ENCODE measurements at regions not wholly inside any gene's neighbourhood (a gene's known extent, or its start where the extent isn't known, plus 50 kb on each side); places are given as distances from the start of the nearest gene placed in this dataset.
"Not testable (repeated sequence)": the region's sequence is repeated elsewhere in the genome, so short reads cannot be mapped to it uniquely, and the experiment has no call there.

GRCh38 chr20:58033026-58033536 is 195.4 kb downstream of the ANKRD60 start:
- no peak for DNase-seq

- DNase-seq = no peak
These were observed 195.9 kb downstream of the ANKRD60 start for GRCh38 chr20:58032599-58032998.

- DNase-seq = not testable (repeated sequence)
These were observed 197.1 kb downstream of the ANKRD60 start for GRCh38 chr20:58031350-58031749.

- DNase-seq = no peak
These were observed 200.3 kb downstream of the ANKRD60 start for GRCh38 chr20:58028123-58028522.

- DNase-seq = no peak
These were observed 202.1 kb downstream of the ANKRD60 start for GRCh38 chr20:58026361-58026760.

- DNase-seq = no peak
These were observed 203.2 kb downstream of the ANKRD60 start for GRCh38 chr20:58025233-58025632.

- DNase-seq = no peak
These were observed 204.2 kb downstream of the ANKRD60 start for GRCh38 chr20:58024241-58024721.

GRCh38 chr20:58023781-58024180 is 204.7 kb downstream of the ANKRD60 start:
- no peak for DNase-seq

GRCh38 chr20:58023346-58023745 is 205.1 kb downstream of the ANKRD60 start:
- DNase-seq = no peak

- no peak for DNase-seq
These were observed 205.7 kb downstream of the ANKRD60 start for GRCh38 chr20:58022711-58023110.

GRCh38 chr20:58021481-58021880 is 207.0 kb downstream of the ANKRD60 start:
- DNase-seq = no peak

GRCh38 chr20:58020656-58021454 is 207.6 kb downstream of the ANKRD60 start:
- DNase-seq = no peak

- no peak for DNase-seq
These were observed 208.4 kb downstream of the ANKRD60 start for GRCh38 chr20:58019850-58020625.

GRCh38 chr20:58019027-58019849 is 209.2 kb downstream of the ANKRD60 start:
- DNase-seq = no peak

GRCh38 chr20:58018590-58018989 is 209.9 kb downstream of the ANKRD60 start:
- no peak for DNase-seq

- DNase-seq = no peak
These were observed 210.4 kb downstream of the ANKRD60 start for GRCh38 chr20:58017970-58018530.

- DNase-seq = no peak
These were observed 211.1 kb downstream of the ANKRD60 start for GRCh38 chr20:58017231-58017969.

GRCh38 chr20:58016779-58017178 is 211.7 kb downstream of the ANKRD60 start:
- DNase-seq = no peak

GRCh38 chr20:58014628-58015315 is 213.7 kb downstream of the ANKRD60 start:
- DNase-seq = no peak

GRCh38 chr20:58012731-58013510 is 215.5 kb downstream of the ANKRD60 start:
- no peak for DNase-seq

Measured in NCI-H1694 (cell line).